SK-N-SH (cell line): ENCODE measurements at regions not wholly inside any gene's neighbourhood (a gene's known extent, or its start where the extent isn't known, plus 50 kb on each side); places are given as distances from the start of the nearest gene placed in this dataset.

Experiments
- CTCF ChIA-PET: fragments of 300-600, 350-600 bp; formaldehyde crosslinking; extraction: SDS; loops from one replicate; lab custom pipeline; 2021; lab: Yijun Ruan, JAX
- POLR2A ChIA-PET: fragments of 350-600 bp; sonication (Branson Sonifier 250); formaldehyde crosslinking; extraction: SDS; loops from one replicate; lab custom pipeline; 2020; ENCODE audit warnings: antibody characterized with exemption, inconsistent platforms; lab: Yijun Ruan, JAX
- DNase-seq: peaks from one replicate; pipeline ENCODE4 v3.0.0; 2012
- H2AFZ ChIP-seq: fragments of 200-600 bp; sonication (generic); 2 replicates; pipeline ENCODE4 v1.8.1; 2016; ENCODE audit warnings: antibody characterized with exemption, mild to moderate bottlenecking, low read depth
- H3F3A ChIP-seq: fragments of 200-600 bp; sonication (generic); replicated peaks from 2 replicates; pipeline ENCODE3; 2016; ENCODE audit warnings: antibody characterized with exemption, mild to moderate bottlenecking; ENCODE audit not compliant: insufficient read depth
- H3K27ac ChIP-seq, 2 experiments: fragments of 200-500 bp in 1 of 2; fragments of 200-600 bp in 1 of 2; sonication (Bioruptor generic) in 1 of 2; sonication (generic), shearing (Covaris generic) in 1 of 2; 2 replicates each; pipeline versions ENCODE4 v1.5.1 to v1.6.1; 2014 to 2016; ENCODE audit warnings: low read depth in 2 of 2, inconsistent platforms in 1 of 2, low read length in 1 of 2, mild to moderate bottlenecking in 1 of 2, mixed read lengths in 1 of 2
- H3K27me3 ChIP-seq: fragments of 200-600 bp; sonication (generic), shearing (Covaris generic); 2 replicates; pipeline ENCODE4 v1.6.1; 2016; ENCODE audit warnings: mixed run types; ENCODE audit not compliant: insufficient read depth
- H3K36me3 ChIP-seq, 2 experiments: fragments of 200-500 bp in 1 of 2; fragments of 200-600 bp in 1 of 2; sonication (Bioruptor generic) in 1 of 2; sonication (generic) in 1 of 2; replicated peaks in 1 of 2; 2 replicates each; pipeline versions ENCODE3 to v1.5.1; 2014 to 2016; ENCODE audit warnings: low read length in 1 of 2, mild to moderate bottlenecking in 1 of 2; ENCODE audit not compliant: insufficient read depth in 2 of 2, control insufficient read depth in 1 of 2
- H3K4me1 ChIP-seq, 2 experiments: fragments of 200-500 bp in 1 of 2; fragments of 200-600 bp in 1 of 2; sonication (Bioruptor generic) in 1 of 2; sonication (generic), shearing (Covaris generic) in 1 of 2; 2 replicates each; pipeline versions ENCODE4 v1.5.1 to v1.6.1; 2014 to 2016; ENCODE audit warnings: low read depth in 1 of 2, low read length in 1 of 2, mixed run types in 1 of 2; ENCODE audit not compliant: insufficient read depth in 2 of 2, control insufficient read depth in 1 of 2
- H3K4me2 ChIP-seq: fragments of 200-600 bp; sonication (generic), shearing (Covaris generic); 2 replicates; pipeline ENCODE4 v1.6.1; 2017; ENCODE audit warnings: mixed run types
- H3K4me3 ChIP-seq, 2 experiments: fragments of 200-500 bp in 1 of 2; fragments of 200-600 bp in 1 of 2; sonication (Bioruptor generic) in 1 of 2; sonication (generic), shearing (Covaris generic) in 1 of 2; 2 replicates each; pipeline versions ENCODE4 v1.5.1 to v1.8.1; 2014 to 2016; ENCODE audit warnings: low read depth in 2 of 2, inconsistent platforms in 1 of 2, low read length in 1 of 2, mild to moderate bottlenecking in 1 of 2, mixed read lengths in 1 of 2, moderate library complexity in 1 of 2
- H3K79me2 ChIP-seq: fragments of 200-600 bp; sonication (generic); 2 replicates; pipeline ENCODE4 v1.8.1; 2017; ENCODE audit warnings: mild to moderate bottlenecking; ENCODE audit not compliant: insufficient read depth
- H3K9ac ChIP-seq: fragments of 200-600 bp; sonication (generic); 2 replicates; pipeline ENCODE4 v1.6.1; 2017; ENCODE audit warnings: mixed run types
- H3K9me2 ChIP-seq: fragments of 200-600 bp; sonication (generic); 2 replicates; pipeline ENCODE4 v1.6.1; 2017; ENCODE audit warnings: mixed run types
- H3K9me3 ChIP-seq: fragments of 200-600 bp; sonication (generic); 2 replicates; pipeline ENCODE4 v1.6.1; 2017; ENCODE audit warnings: mixed run types, mild to moderate bottlenecking, moderate library complexity
- H4K20me1 ChIP-seq: fragments of 200-600 bp; sonication (generic); 2 replicates; pipeline ENCODE4 v1.6.1; 2017; ENCODE audit warnings: mild to moderate bottlenecking, mixed run types; ENCODE audit not compliant: insufficient read depth
- CHD2 ChIP-seq: fragments of 150-350 bp; IDR thresholded peaks from 2 replicates; pipeline ENCODE4 v1.6.1; 2018; ENCODE audit warnings: low read length; ENCODE audit not compliant: partially characterized antibody
- EZH2phosphoT487 ChIP-seq: fragments of 200-600 bp; sonication (generic); IDR thresholded peaks from 2 replicates; pipeline ENCODE4 v1.6.1; 2017; ENCODE audit warnings: low read depth, mixed run types, mild to moderate bottlenecking, antibody characterized with exemption, moderate library complexity, borderline replicate concordance
- FOSL2 ChIP-seq: IDR thresholded peaks from 2 replicates; pipeline ENCODE4 v1.4.0; 2012; ENCODE audit warnings: low read depth, mild to moderate bottlenecking, moderate library complexity, borderline replicate concordance
- FOXM1 ChIP-seq: IDR thresholded peaks from 2 replicates; pipeline ENCODE4 v1.4.0; 2012; ENCODE audit warnings: low read depth, mild to moderate bottlenecking
- GATA2 ChIP-seq: sonication (generic); formaldehyde crosslinking; IDR thresholded peaks from 2 replicates; pipeline ENCODE4 v1.5.0; 2020; ENCODE audit warnings: mild to moderate bottlenecking, missing genetic modification reagents
- IRF3 ChIP-seq: fragments of 150-350 bp; IDR thresholded peaks from 2 replicates; pipeline ENCODE4 v1.6.1; 2016; ENCODE audit warnings: mild to moderate bottlenecking, low read depth, low read length
- JUND ChIP-seq: IDR thresholded peaks from 2 replicates; pipeline ENCODE4 v1.4.0; 2012
- MXI1 ChIP-seq: IDR thresholded peaks from 2 replicates; pipeline ENCODE4 v1.6.1; 2012; ENCODE audit warnings: mild to moderate bottlenecking, low read depth, low read length, improper control_type of control experiment
- NFIC ChIP-seq: IDR thresholded peaks from 2 replicates; pipeline ENCODE4 v1.4.0; 2012; ENCODE audit warnings: borderline replicate concordance
- POLR2AphosphoS5 ChIP-seq: IDR thresholded peaks from 2 replicates; pipeline ENCODE4 v1.6.1; 2012; ENCODE audit warnings: low read depth, low read length
- RCOR1 ChIP-seq: fragments of 150-350 bp; IDR thresholded peaks from 2 replicates; pipeline ENCODE4 v1.6.1; 2017; ENCODE audit warnings: antibody characterized with exemption, low read length
- RFX5 ChIP-seq: IDR thresholded peaks from 2 replicates; pipeline ENCODE4 v1.6.1; 2012; ENCODE audit warnings: mild to moderate bottlenecking, improper control_type of control experiment, low read length
- RXRA ChIP-seq: IDR thresholded peaks from 2 replicates; pipeline ENCODE4 v1.4.0; 2012; ENCODE audit warnings: low read depth, mild to moderate bottlenecking, borderline replicate concordance
- SIN3A ChIP-seq: IDR thresholded peaks from 2 replicates; pipeline ENCODE4 v1.6.1; 2012; ENCODE audit warnings: low read depth, mild to moderate bottlenecking, low read length, moderate library complexity, borderline replicate concordance
- TCF12 ChIP-seq: IDR thresholded peaks from 2 replicates; pipeline ENCODE4 v1.4.0; 2012
- WGBS: methylation state at CpG from one replicate; pipeline ENCODE4 v1.1.6; 2017; ENCODE audit warnings: low lambda C conversion rate; 5-methylcytosine and 5-hydroxymethylcytosine counted together
- TF ChIP-seq, protein P1 (sequence below): fragments of 200-600 bp; sonication (generic); IDR thresholded peaks from 2 replicates; pipeline ENCODE4 v1.6.1; 2017; ENCODE audit warnings: antibody characterized with exemption, mild to moderate bottlenecking, moderate library complexity
- TF ChIP-seq, protein P2 (sequence below): IDR thresholded peaks from 2 replicates; pipeline ENCODE4 v1.4.0; 2012; ENCODE audit warnings: low read depth, borderline replicate concordance

GRCh38 chr15:29390051-29390450 is 120.4 kb upstream of the NSMCE3 start:
- H3K36me3 ChIP-seq = no peaks in the 10 kb centered on the region
- DNase-seq = no peak
- H3F3A ChIP-seq = no peaks in the 10 kb centered on the region
- 16% methylated on average over 6 of the region's 6 CpGs for WGBS
- H2AFZ ChIP-seq = no peak overlapping the region
- CTCF ChIA-PET = no interaction called here
- no peak overlapping the region for H3K4me2 ChIP-seq
- no peaks in the 10 kb centered on the region for H4K20me1 ChIP-seq
- POLR2A ChIA-PET = no interaction called here
- no peak overlapping the region for H3K4me3 ChIP-seq
- no peak for TF ChIP-seq SIN3A
- no peak for TF ChIP-seq NFIC
- no peak for TF ChIP-seq CHD2
- TF ChIP-seq POLR2AphosphoS5 = no peak
- no peak for TF ChIP-seq TCF12
- TF ChIP-seq RCOR1 = no peak
- TF ChIP-seq, all 33 proteins: peak for 0
- no peak overlapping the region for H3K9ac ChIP-seq
- H3K9me3 ChIP-seq = no peaks in the 10 kb centered on the region
- H3K27ac ChIP-seq = no peak overlapping the region
- no peaks in the 10 kb centered on the region for H3K79me2 ChIP-seq
- H3K9me2 ChIP-seq = no peaks in the 10 kb centered on the region
- peaks cover 0 to 3% of the 10 kb centered on the region in 2 experiments; a peak in 1 of 4 replicates for H3K4me1 ChIP-seq
- no peaks in the 10 kb centered on the region for H3K27me3 ChIP-seq

GRCh38 chr15:29386523-29386922 is 116.9 kb upstream of the NSMCE3 start:
- no peak overlapping the region for H3K27ac ChIP-seq
- H3F3A ChIP-seq = no peaks in the 10 kb centered on the region
- no peaks in the 10 kb centered on the region for H3K9me2 ChIP-seq
- WGBS = 44% methylated on average over 6 of the region's 6 CpGs
- TF ChIP-seq GATA2 (CRISPR knock-in tag) (no peak), RFX5 (no peak), RXRA (no peak), MXI1 (no peak), FOXM1 (no peak), POLR2AphosphoS5 (no peak), IRF3 (no peak), CHD2 (no peak), JUND (no peak), FOSL2 (no peak), EZH2phosphoT487 (no peak)
- TF ChIP-seq, protein P1, sequence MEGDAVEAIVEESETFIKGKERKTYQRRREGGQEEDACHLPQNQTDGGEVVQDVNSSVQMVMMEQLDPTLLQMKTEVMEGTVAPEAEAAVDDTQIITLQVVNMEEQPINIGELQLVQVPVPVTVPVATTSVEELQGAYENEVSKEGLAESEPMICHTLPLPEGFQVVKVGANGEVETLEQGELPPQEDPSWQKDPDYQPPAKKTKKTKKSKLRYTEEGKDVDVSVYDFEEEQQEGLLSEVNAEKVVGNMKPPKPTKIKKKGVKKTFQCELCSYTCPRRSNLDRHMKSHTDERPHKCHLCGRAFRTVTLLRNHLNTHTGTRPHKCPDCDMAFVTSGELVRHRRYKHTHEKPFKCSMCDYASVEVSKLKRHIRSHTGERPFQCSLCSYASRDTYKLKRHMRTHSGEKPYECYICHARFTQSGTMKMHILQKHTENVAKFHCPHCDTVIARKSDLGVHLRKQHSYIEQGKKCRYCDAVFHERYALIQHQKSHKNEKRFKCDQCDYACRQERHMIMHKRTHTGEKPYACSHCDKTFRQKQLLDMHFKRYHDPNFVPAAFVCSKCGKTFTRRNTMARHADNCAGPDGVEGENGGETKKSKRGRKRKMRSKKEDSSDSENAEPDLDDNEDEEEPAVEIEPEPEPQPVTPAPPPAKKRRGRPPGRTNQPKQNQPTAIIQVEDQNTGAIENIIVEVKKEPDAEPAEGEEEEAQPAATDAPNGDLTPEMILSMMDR = no peak
- TF ChIP-seq, protein P2, sequence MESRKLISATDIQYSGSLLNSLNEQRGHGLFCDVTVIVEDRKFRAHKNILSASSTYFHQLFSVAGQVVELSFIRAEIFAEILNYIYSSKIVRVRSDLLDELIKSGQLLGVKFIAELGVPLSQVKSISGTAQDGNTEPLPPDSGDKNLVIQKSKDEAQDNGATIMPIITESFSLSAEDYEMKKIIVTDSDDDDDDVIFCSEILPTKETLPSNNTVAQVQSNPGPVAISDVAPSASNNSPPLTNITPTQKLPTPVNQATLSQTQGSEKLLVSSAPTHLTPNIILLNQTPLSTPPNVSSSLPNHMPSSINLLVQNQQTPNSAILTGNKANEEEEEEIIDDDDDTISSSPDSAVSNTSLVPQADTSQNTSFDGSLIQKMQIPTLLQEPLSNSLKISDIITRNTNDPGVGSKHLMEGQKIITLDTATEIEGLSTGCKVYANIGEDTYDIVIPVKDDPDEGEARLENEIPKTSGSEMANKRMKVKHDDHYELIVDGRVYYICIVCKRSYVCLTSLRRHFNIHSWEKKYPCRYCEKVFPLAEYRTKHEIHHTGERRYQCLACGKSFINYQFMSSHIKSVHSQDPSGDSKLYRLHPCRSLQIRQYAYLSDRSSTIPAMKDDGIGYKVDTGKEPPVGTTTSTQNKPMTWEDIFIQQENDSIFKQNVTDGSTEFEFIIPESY = no peak
- CTCF ChIA-PET = no interaction called here
- H3K4me1 ChIP-seq = peaks cover 0 to 3% of the 10 kb centered on the region in 2 experiments; a peak in 1 of 4 replicates
- no peak overlapping the region for H3K4me3 ChIP-seq
- no peak overlapping the region for H2AFZ ChIP-seq
- H3K27me3 ChIP-seq = no peaks in the 10 kb centered on the region
- POLR2A ChIA-PET = no interaction called here
- DNase-seq = no peak
- H3K4me2 ChIP-seq = no peak overlapping the region
- no peaks in the 10 kb centered on the region for H4K20me1 ChIP-seq
- no peaks in the 10 kb centered on the region for H3K79me2 ChIP-seq
- no peaks in the 10 kb centered on the region for H3K9me3 ChIP-seq
- no peaks in the 10 kb centered on the region for H3K36me3 ChIP-seq
- H3K9ac ChIP-seq = no peak overlapping the region
